ENCODE measurements at regions not wholly inside any gene's neighbourhood (a gene's known extent, or its start where the extent isn't known, plus 50 kb on each side); places are given as distances from the start of the nearest gene placed in this dataset.

GRCh38 chr20:48180618-48181017, 395.3 kb upstream of the SULF2 start:
- TF ChIP-seq, protein P1, sequence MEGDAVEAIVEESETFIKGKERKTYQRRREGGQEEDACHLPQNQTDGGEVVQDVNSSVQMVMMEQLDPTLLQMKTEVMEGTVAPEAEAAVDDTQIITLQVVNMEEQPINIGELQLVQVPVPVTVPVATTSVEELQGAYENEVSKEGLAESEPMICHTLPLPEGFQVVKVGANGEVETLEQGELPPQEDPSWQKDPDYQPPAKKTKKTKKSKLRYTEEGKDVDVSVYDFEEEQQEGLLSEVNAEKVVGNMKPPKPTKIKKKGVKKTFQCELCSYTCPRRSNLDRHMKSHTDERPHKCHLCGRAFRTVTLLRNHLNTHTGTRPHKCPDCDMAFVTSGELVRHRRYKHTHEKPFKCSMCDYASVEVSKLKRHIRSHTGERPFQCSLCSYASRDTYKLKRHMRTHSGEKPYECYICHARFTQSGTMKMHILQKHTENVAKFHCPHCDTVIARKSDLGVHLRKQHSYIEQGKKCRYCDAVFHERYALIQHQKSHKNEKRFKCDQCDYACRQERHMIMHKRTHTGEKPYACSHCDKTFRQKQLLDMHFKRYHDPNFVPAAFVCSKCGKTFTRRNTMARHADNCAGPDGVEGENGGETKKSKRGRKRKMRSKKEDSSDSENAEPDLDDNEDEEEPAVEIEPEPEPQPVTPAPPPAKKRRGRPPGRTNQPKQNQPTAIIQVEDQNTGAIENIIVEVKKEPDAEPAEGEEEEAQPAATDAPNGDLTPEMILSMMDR (IDR thresholded peaks at IDR 0.05), result no peak
- no peak for DNase-seq
- Histone ChIP-seq H3K4me1 (peaks cover 0 to 21% (median 3%) of the 10 kb centered on the region in 3 donors), H3K27ac (peak overlapping the region in 2 of 4 donors; percentile 23), H3K36me3 (no peaks in the 10 kb centered on the region), H3K4me3 (no peak overlapping the region), H3K9me3 (no peaks in the 10 kb centered on the region), H3K27me3 (no peaks in the 10 kb centered on the region)
- WGBS, 2 donors, result 22 to 29% methylated on average over 3 of the region's 3 CpGs
- intact Hi-C loops (cut with DNase I), result loop anchor here (10.0 kb wide), 1 partner anchor 396 kb away; the partner anchor contains the start of gene SULF2

- intact Hi-C loops (cut with DNase I), result loop anchor here (10.0 kb wide), 1 partner anchor 395 kb away; the partner anchor contains the start of gene SULF2
- H3K36me3 ChIP-seq, result no peaks in the 10 kb centered on the region
- H3K4me3 ChIP-seq, result no peak overlapping the region
- no peak for DNase-seq
- H3K9me3 ChIP-seq, result no peaks in the 10 kb centered on the region
- H3K4me1 ChIP-seq, result peaks cover 0 to 21% (median 3%) of the 10 kb centered on the region in 3 donors
- WGBS, 2 donors, result 14 to 32% methylated on average over 3 of the region's 3 CpGs
- peak overlapping the region in 2 of 4 donors; percentile 23 for H3K27ac ChIP-seq
- no peak for TF ChIP-seq POLR2A (IDR thresholded peaks at IDR 0.05)
- TF ChIP-seq, protein P1 (IDR thresholded peaks at IDR 0.05), result no peak
- H3K27me3 ChIP-seq, result no peaks in the 10 kb centered on the region
These were observed 394.7 kb upstream of the SULF2 start for GRCh38 chr20:48180024-48180423.

DNA sequence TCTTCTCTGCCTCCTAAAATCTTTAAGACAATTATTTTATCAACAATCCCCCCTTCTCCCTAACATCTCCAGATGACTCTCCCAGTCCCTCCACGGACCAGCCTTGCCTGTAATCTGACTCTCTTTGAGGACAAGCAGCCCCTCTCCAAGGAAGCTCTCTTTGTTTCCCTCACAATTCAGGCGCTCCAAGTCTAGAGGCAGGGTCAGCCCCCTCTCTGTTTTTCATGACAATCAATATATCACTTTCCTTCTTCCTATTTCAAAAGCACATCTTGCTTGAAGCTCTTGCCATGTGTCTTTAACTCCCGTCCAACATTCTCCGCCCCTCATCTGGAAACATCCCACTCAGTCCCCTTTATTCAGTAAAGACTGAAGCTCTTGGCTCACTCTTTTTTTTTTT, 393.4 kb upstream of the SULF2 start:
- Histone ChIP-seq H3K9me3 (no peaks in the 10 kb centered on the region), H3K4me3 (no peak overlapping the region), H3K4me1 (peaks cover 0 to 21% (median 3%) of the 10 kb centered on the region in 3 donors), H3K27me3 (no peaks in the 10 kb centered on the region), H3K27ac (no peak overlapping the region), H3K36me3 (no peaks in the 10 kb centered on the region)
- TF ChIP-seq, protein P1 (IDR thresholded peaks at IDR 0.05), result no peak
- no peak for TF ChIP-seq POLR2A (IDR thresholded peaks at IDR 0.05)
- no peak for DNase-seq
- WGBS, 2 donors, result 67 to 76% methylated on average over 4 of the region's 4 CpGs
- intact Hi-C loops (cut with DNase I), result no loop called here

DNA sequence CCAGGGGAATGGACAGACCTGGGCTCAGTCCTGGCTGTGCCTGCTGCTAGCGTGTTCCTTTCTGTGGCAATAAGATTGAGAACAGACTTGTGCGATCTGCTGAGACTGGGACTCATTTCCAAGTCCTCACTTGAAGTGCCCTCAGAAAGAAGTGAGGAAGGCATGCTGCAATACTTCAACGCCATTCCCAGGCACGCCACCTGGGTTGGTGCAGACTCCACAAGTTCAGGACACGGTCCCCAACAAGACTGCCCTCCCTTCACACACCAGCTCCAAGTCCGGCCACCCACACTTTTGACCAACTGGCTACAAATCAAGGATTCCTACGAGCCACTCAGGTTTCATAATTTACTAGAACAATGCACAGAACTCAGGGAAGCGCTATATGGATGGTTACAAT, 391.8 kb upstream of the SULF2 start:
- no peak for DNase-seq
- 81 to 91% methylated on average over 2 to 7 of the region's 8 CpGs for WGBS, 2 donors
- H3K36me3 ChIP-seq, result no peaks in the 10 kb centered on the region
- peaks cover 0 to 27% (median 3%) of the 10 kb centered on the region in 3 donors for H3K4me1 ChIP-seq
- peaks cover 0 to 4% (median 0%) of the 10 kb centered on the region in 4 donors for H3K27me3 ChIP-seq
- TF ChIP-seq, protein P1 (IDR thresholded peaks at IDR 0.05), result no peak
- no peak for TF ChIP-seq POLR2A (IDR thresholded peaks at IDR 0.05)
- no peak overlapping the region for H3K4me3 ChIP-seq
- H3K9me3 ChIP-seq, result peaks cover 0 to 6% (median 0%) of the 10 kb centered on the region in 3 donors
- H3K27ac ChIP-seq, result no peak overlapping the region
- intact Hi-C loops (cut with DNase I), result no loop called here

DNA sequence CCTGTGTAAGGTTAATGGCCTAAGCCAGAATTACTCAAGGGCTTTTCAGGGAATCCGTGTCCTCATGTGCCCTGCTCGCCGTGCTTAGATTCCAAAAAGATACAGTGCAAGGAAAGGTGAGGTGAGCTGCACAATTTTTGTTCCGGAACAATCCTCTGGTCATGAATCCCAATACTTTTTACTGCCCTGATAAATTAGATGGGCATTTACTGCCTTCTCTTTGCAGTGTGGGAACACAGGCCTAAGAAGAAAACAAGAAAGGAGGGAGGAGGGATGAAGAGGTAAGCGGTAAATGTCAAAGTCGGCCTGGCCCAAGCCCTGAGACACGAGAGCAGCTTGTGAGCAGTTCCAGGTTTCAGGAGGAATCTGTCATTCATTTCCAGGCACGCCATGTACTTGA, 390.9 kb upstream of the SULF2 start:
- H3K36me3 ChIP-seq, result no peaks in the 10 kb centered on the region
- TF ChIP-seq, protein P1 (IDR thresholded peaks at IDR 0.05), result no peak
- DNase-seq, result no peak
- H3K27me3 ChIP-seq, result peaks cover 0 to 6% (median 0%) of the 10 kb centered on the region in 4 donors
- intact Hi-C loops (cut with DNase I), result no loop called here
- no peak overlapping the region for H3K4me3 ChIP-seq
- H3K27ac ChIP-seq, result no peak overlapping the region
- peaks cover 0 to 6% (median 0%) of the 10 kb centered on the region in 3 donors for H3K9me3 ChIP-seq
- 83 to 87% methylated on average over 7 to 8 of the region's 8 CpGs for WGBS, 2 donors
- H3K4me1 ChIP-seq, result peaks cover 3 to 33% (median 7%) of the 10 kb centered on the region in 3 donors

Measured in esophagus squamous epithelium (tissue), 5 donors.